NCI-H345 treated with DMSO at 0.1 percent for 48 hours (cell line): ENCODE measurements at regions not wholly inside any gene's neighbourhood (a gene's known extent, or its start where the extent isn't known, plus 50 kb on each side); places are given as distances from the start of the nearest gene placed in this dataset.

Experiments used
- DNase-seq: peaks from one replicate; lab custom pipeline; 2025; ENCODE audit not compliant: unreplicated experiment; lab: John Stamatoyannopoulos, UW

DNA sequence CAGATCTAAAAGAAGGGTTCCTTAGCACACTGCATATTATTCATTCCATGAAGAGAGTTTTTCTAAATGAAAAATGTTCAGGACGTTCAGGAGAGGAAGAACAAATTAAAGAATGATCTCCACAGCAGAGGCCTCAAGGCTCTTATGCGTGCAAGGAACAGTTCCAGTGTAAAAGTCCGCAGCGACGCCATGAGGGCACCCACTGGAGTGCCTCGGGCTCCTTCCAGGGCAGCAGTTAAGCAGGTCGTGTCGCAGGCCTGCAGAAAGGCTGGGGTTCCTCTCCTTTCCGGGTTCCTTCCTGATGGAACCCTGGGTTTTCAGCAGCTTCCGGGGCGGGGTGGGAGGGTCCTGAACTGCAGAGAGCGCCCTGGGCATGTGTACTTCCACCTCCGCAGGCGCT, 87.1 kb upstream of the SELENOP start:
- DNase-seq = no peak

GRCh38 chr5:42896523-42896922, 84.8 kb upstream of the SELENOP start:
- no peak for DNase-seq

DNA sequence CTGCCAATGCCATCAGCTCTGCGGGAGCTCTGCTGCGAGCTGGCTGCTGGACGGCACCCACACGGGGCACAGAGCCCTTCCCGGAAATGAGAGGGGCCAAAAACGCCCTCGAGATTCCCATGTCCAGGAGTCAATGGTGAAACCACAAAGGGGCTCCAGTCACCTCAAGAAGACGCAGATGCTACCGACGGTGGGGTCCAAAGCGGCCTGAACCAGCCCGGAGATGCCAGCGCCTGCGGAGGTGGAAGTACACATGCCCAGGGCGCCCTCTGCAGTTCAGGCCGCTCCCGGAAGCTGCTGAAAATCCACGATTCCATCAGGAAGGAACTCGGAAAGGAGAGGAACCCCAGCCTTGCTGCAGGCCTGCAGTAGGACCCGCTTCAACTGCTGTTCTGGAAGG, 82.4 kb upstream of the SELENOP start:
- no peak for DNase-seq

DNA sequence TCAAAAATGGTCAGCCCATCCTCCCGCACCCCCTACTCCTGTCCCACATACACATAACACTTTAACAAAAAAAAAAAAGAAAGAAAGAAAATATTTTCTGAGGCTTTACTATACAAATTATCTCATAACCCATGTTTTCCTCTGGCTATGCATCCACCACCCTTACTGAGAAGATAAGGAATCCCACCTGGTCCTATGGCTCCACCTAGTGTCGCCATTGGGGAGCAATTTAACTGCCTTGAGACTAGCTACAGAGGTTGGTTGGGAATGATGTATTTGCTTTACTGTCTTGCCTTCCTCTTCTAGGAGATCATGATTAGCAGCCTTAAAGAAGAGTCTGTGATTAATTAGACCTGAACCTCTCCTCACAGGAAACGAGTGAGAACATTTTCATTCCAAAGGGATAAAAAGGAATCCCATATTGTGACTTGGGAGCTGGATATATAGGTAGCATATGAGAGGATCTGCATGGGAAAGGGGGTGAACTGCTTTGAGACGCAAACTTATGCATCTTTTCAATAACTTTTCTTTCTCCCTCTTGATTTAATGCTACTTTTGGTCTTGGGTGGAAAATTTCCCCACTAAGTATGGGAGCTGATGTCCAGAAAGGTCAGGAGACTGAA, 77.7 kb upstream of the SELENOP start:
- DNase-seq = peak; percentile 24

- DNase-seq = no peak
These were observed 77.1 kb upstream of the SELENOP start for GRCh38 chr5:42888771-42889170.

DNA sequence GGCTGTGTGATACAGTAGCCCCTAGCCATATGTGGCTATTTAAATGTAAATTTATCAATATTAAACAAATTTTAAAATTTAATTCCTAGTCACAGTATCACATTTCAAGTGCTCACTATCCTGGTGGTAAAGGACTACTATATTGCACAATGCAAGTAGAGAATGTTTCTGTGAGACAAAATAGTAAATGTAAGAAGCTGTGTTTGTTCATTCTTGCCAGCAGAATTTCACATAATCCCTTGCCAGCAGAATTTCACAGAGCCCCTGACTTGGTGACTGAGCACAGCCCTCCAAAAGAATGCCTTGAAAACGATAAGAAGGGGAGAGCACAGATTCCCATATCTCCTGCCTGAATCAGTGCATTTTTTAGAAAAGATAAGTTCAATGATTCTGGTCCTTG, 75.9 kb upstream of the SELENOP start:
- DNase-seq = no peak

GRCh38 chr5:42887097-42887496, 75.4 kb upstream of the SELENOP start:
- DNase-seq = peak; percentile 8

GRCh38 chr5:42886635-42887034, 74.9 kb upstream of the SELENOP start:
- no peak for DNase-seq

DNA sequence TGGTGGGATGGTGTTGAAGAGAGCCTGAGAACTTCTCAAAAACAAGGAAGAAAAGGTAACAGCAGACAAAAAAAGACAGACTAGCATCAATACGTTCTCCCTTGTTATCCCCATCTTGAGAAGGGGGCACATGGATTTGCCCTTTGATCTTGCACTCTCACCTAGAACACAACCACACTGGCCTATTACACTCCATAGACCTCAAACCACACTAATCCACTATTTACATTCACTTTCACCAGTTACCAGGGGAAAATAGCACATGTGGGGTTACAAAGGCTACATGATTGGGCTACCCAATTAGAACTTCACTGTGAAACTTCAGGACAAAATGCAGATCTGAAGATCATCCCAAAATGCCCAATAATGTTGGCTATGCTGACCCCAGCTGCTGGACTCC, 72.6 kb upstream of the SELENOP start:
- DNase-seq = no peak

GRCh38 chr5:42881416-42882117, 69.9 kb upstream of the SELENOP start:
- DNase-seq = no peak

GRCh38 chr5:42880496-42881150, 68.9 kb upstream of the SELENOP start:
- no peak for DNase-seq

GRCh38 chr5:42879291-42879690, 67.6 kb upstream of the SELENOP start:
- DNase-seq = no peak

- no peak for DNase-seq
These were observed 66.9 kb upstream of the SELENOP start for GRCh38 chr5:42878550-42878949.

GRCh38 chr5:42878041-42878440, 66.3 kb upstream of the SELENOP start:
- no peak for DNase-seq

- no peak for DNase-seq
These were observed 65.7 kb upstream of the SELENOP start for GRCh38 chr5:42877431-42877830.

- DNase-seq = no peak
These were observed 64.7 kb upstream of the SELENOP start for GRCh38 chr5:42876375-42876844.

DNA sequence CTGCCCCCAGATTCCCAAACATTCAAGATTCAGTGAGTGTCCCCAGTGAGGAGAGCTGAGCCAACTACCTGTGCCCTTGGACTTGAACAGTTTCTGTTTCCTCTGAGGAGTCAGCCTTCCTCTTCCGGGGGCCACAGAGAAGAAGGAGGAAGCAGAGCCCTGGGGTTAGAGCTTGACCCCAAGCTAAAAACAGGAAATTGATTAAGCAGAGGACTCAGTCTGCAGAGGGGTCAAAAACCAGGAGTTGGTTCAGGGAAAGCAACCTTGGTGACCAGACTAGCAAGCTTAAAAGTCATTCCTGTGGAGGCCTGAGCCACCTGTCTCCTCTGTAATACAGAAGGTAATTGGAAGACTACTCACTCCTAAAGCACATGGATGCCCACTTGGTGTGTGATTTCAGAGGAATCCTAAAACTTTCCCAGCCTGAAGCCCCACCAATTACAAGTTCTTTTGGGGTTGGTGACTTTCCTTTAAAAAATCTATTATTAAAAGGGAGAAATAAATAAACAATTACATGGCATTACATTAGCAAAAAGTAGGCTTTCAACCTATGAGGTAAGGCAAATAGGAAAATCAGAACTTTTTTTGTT, 64.2 kb upstream of the SELENOP start:
- no peak for DNase-seq

DNA sequence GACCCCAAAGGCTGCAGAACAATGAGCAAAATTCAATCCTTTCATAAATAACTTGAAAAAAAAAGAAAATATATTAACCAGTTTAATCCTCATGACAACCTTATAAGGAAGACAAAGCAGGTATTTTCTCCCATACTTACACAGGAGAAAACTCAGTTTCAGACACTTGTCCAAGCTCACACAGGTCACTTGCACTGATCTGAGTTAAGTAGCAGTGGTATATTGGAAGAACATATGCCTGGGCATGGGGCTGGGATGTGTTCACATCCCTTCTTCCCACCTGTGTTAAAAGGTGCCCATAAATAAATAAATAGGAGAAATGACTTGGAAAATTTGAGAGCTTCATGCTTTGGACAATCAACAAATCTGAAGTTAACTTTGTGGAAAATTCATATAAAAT, 63.5 kb upstream of the SELENOP start:
- no peak for DNase-seq

GRCh38 chr5:42874621-42875198, 63.0 kb upstream of the SELENOP start:
- no peak for DNase-seq

DNA sequence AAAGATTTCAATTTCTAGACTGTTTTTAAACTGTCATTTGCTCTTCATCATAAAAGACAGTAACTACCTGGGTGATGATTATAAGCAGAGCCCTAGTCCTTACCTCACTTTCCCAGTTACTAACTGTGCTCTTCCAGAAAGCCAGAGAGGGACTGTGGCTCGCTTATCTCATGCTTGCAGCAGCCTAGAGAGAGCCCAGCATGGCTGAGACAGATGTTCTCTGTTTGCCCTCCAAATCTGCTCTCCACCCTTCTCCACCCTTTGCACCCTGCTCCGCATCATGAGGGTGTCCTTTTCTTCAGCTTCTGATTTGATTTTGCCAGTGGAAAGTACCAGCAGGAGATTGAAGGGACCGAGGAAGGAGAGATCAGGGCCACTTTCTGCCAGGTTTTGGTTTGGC, 61.2 kb upstream of the SELENOP start:
- no peak for DNase-seq

- DNase-seq = no peak
These were observed 59.3 kb upstream of the SELENOP start for GRCh38 chr5:42870882-42871418.
